ENCODE measurements at regions not wholly inside any gene's neighbourhood (a gene's known extent, or its start where the extent isn't known, plus 50 kb on each side); places are given as distances from the start of the nearest gene placed in this dataset.
A peak's percentile ranks its signal among the peaks of the same experiment; 100 is the strongest.

GRCh38 chr1:203401199-203401877, 50.4 kb upstream of the FMOD start:
- Histone ChIP-seq H3K4me1 (ENCODE audit: insufficient read depth) (peaks cover 14% of the 10 kb centered on the region), H3K27me3 (no peaks in the 10 kb centered on the region), H3K4me3 (no peak overlapping the region), H3K9me3 (no peaks in the 10 kb centered on the region), H3K36me3 (no peaks in the 10 kb centered on the region), H3K27ac (no peak overlapping the region)
- DNase-seq = no peak
- intact Hi-C loops (cut with DNase I) = no loop called here
- WGBS, 3 donors = 93 to 97% (median 93%) methylated on average over 10 of the region's 10 CpGs
- no peak for TF ChIP-seq POLR2A (IDR thresholded peaks at IDR 0.05)
- TF ChIP-seq EP300 (IDR thresholded peaks at IDR 0.05) = no peak
- no peak for TF ChIP-seq CTCF (IDR thresholded peaks at IDR 0.05)

DNA sequence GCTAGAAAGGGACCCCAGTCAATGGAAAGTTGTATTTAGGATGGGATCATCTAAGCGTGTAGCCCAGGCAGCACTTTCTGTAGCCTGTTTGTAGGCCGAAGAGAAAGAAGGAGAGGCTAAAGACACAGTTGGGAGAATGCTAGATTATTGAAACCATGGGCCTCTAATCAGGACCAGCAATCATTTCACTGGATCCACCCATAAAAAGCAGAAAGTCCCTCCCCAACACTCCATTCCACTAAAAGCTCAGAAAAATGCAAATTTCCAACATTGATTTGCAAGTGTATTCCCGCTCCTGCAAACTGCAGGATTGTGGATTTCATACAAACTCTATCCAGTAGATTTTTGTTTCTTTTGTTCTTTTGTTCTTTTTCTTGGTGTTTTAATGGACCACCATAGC, 51.2 kb upstream of the FMOD start:
- intact Hi-C loops (cut with DNase I) = no loop called here
- peak overlapping the region; percentile 63 to 83 for H3K27ac ChIP-seq
- TF ChIP-seq CTCF (IDR thresholded peaks at IDR 0.05) (no peak), POLR2A (IDR thresholded peaks at IDR 0.05) (no peak), EP300 (IDR thresholded peaks at IDR 0.05) (no peak)

GRCh38 chr1:203402629-203403337, 51.9 kb upstream of the FMOD start:
- intact Hi-C loops (cut with DNase I) = no loop called here
- TF ChIP-seq CTCF (IDR thresholded peaks at IDR 0.05) (no peak), POLR2A (IDR thresholded peaks at IDR 0.05) (no peak), EP300 (IDR thresholded peaks at IDR 0.05) (peak; percentile 90)
- H3K36me3 ChIP-seq = no peaks in the 10 kb centered on the region

More for the DNA sequence above, 51.2 kb upstream of the FMOD start:
- no peaks in the 10 kb centered on the region for H3K27me3 ChIP-seq
- no peak for DNase-seq
- no peaks in the 10 kb centered on the region for H3K36me3 ChIP-seq
- WGBS, 3 donors = 61 to 96% (median 91%) methylated on average over 3 of the region's 3 CpGs
- no peak overlapping the region for H3K4me3 ChIP-seq
- no peaks in the 10 kb centered on the region for H3K9me3 ChIP-seq
- peaks cover 19% of the 10 kb centered on the region for H3K4me1 ChIP-seq (ENCODE audit: insufficient read depth)

GRCh38 chr1:203403586-203403985, 52.7 kb upstream of the FMOD start:
- H3K27me3 ChIP-seq = no peaks in the 10 kb centered on the region
- TF ChIP-seq CTCF (IDR thresholded peaks at IDR 0.05) (no peak), EP300 (IDR thresholded peaks at IDR 0.05) (no peak), POLR2A (IDR thresholded peaks at IDR 0.05) (no peak)
- no peaks in the 10 kb centered on the region for H3K9me3 ChIP-seq
- peaks cover 24% of the 10 kb centered on the region for H3K4me1 ChIP-seq (ENCODE audit: insufficient read depth)
- H3K4me3 ChIP-seq = no peak overlapping the region
- H3K36me3 ChIP-seq = no peaks in the 10 kb centered on the region
- DNase-seq = peak in 1 of 5 donors; percentile 12
- peak overlapping the region; percentile 11 to 83 for H3K27ac ChIP-seq
- 81 to 91% (median 82%) methylated on average over 5 of the region's 5 CpGs for WGBS, 3 donors
- intact Hi-C loops (cut with DNase I) = no loop called here

More at GRCh38 chr1:203402629-203403337, 51.9 kb upstream of the FMOD start:
- Histone ChIP-seq H3K4me1 (ENCODE audit: insufficient read depth) (peaks cover 21% of the 10 kb centered on the region), H3K27me3 (no peaks in the 10 kb centered on the region), H3K27ac (peak overlapping the region; percentile 63 to 83), H3K4me3 (no peak overlapping the region), H3K9me3 (no peaks in the 10 kb centered on the region)
- WGBS, 3 donors = 14 to 22% (median 18%) methylated on average over 6 of the region's 6 CpGs
- peak in 2 of 5 donors; percentile 13 to 54 for DNase-seq

All from ovary (tissue), 7 donors.